ENCODE measurements at regions not wholly inside any gene's neighbourhood (a gene's known extent, or its start where the extent isn't known, plus 50 kb on each side); places are given as distances from the start of the nearest gene placed in this dataset.

- no peak for TF ChIP-seq CTCF (IDR thresholded peaks at IDR 0.05; ENCODE audit: low read depth, low read length)
- Histone ChIP-seq H3K27ac (ENCODE audit: low read depth, low read length) (no peak overlapping the region), H3K27me3 (ENCODE audit: control insufficient read depth, insufficient read depth, low read length) (peaks cover 9% of the 10 kb centered on the region), H3K4me3 (ENCODE audit: low read depth, low read length) (no peak overlapping the region), H3K9me3 (ENCODE audit: control insufficient read depth, insufficient read depth, low read length) (no peaks in the 10 kb centered on the region)
- ChIA-PET CTCF (no interaction called here), POLR2A (no interaction called here)
- no peak for DNase-seq (ENCODE audit: low read depth, low spot score)
Measured at GRCh38 chr4:108399610-108400265, 220.6 kb upstream of the RPL34 start.

- Histone ChIP-seq H3K27me3 (ENCODE audit: control insufficient read depth, insufficient read depth, low read length) (peaks cover 12% of the 10 kb centered on the region), H3K4me3 (ENCODE audit: low read depth, low read length) (no peak overlapping the region), H3K27ac (ENCODE audit: low read depth, low read length) (no peak overlapping the region), H3K9me3 (ENCODE audit: control insufficient read depth, insufficient read depth, low read length) (no peaks in the 10 kb centered on the region)
- TF ChIP-seq CTCF (IDR thresholded peaks at IDR 0.05; ENCODE audit: low read depth, low read length), result no peak
- ChIA-PET CTCF (no interaction called here), POLR2A (no interaction called here)
- DNase-seq (ENCODE audit: low read depth, low spot score), result no peak
Measured at GRCh38 chr4:108398836-108399235, 221.5 kb upstream of the RPL34 start.

- H3K27me3 ChIP-seq (ENCODE audit: control insufficient read depth, insufficient read depth, low read length), result peaks cover 12% of the 10 kb centered on the region
- DNase-seq (ENCODE audit: low read depth, low spot score), result no peak
- no peak overlapping the region for H3K4me3 ChIP-seq (ENCODE audit: low read depth, low read length)
- no peaks in the 10 kb centered on the region for H3K9me3 ChIP-seq (ENCODE audit: control insufficient read depth, insufficient read depth, low read length)
- TF ChIP-seq CTCF (IDR thresholded peaks at IDR 0.05; ENCODE audit: low read depth, low read length), result no peak
- ChIA-PET POLR2A (no interaction called here), CTCF (no interaction called here)
- H3K27ac ChIP-seq (ENCODE audit: low read depth, low read length), result no peak overlapping the region
Measured at GRCh38 chr4:108398316-108398715, 222.1 kb upstream of the RPL34 start.

- DNase-seq (ENCODE audit: low read depth, low spot score), result no peak
- Histone ChIP-seq H3K9me3 (ENCODE audit: control insufficient read depth, insufficient read depth, low read length) (no peaks in the 10 kb centered on the region), H3K27ac (ENCODE audit: low read depth, low read length) (no peak overlapping the region), H3K27me3 (ENCODE audit: control insufficient read depth, insufficient read depth, low read length) (peaks cover 13% of the 10 kb centered on the region), H3K4me3 (ENCODE audit: low read depth, low read length) (no peak overlapping the region)
- TF ChIP-seq CTCF (IDR thresholded peaks at IDR 0.05; ENCODE audit: low read depth, low read length), result no peak
- ChIA-PET POLR2A (no interaction called here), CTCF (no interaction called here)
Measured at GRCh38 chr4:108397850-108398249, 222.5 kb upstream of the RPL34 start.

GRCh38 chr4:108396900-108397497, 223.4 kb upstream of the RPL34 start:
- POLR2A ChIA-PET, result no interaction called here
- DNase-seq (ENCODE audit: low read depth, low spot score), result no peak
- H3K4me3 ChIP-seq (ENCODE audit: low read depth, low read length), result no peak overlapping the region
- H3K27ac ChIP-seq (ENCODE audit: low read depth, low read length), result no peak overlapping the region
- CTCF ChIA-PET, result no interaction called here
- peaks cover 15% of the 10 kb centered on the region for H3K27me3 ChIP-seq (ENCODE audit: control insufficient read depth, insufficient read depth, low read length)
- no peak for TF ChIP-seq CTCF (IDR thresholded peaks at IDR 0.05; ENCODE audit: low read depth, low read length)
- no peaks in the 10 kb centered on the region for H3K9me3 ChIP-seq (ENCODE audit: control insufficient read depth, insufficient read depth, low read length)
